Embryonic facial prominence (tissue), 1 donor: ENCODE measurements at regions not wholly inside any gene's neighbourhood (a gene's known extent, or its start where the extent isn't known, plus 50 kb on each side); places are given as distances from the start of the nearest gene placed in this dataset.

Experiments used
- DNase-seq: peaks from one replicate; pipeline ENCODE4 v3.0.0-alpha.2; 2016; ENCODE audit errors: extremely low spot score

- DNase-seq = no peak
These were observed 1193.7 kb upstream of the CDH18 start for GRCh38 chr5:21181609-21182125.

DNA sequence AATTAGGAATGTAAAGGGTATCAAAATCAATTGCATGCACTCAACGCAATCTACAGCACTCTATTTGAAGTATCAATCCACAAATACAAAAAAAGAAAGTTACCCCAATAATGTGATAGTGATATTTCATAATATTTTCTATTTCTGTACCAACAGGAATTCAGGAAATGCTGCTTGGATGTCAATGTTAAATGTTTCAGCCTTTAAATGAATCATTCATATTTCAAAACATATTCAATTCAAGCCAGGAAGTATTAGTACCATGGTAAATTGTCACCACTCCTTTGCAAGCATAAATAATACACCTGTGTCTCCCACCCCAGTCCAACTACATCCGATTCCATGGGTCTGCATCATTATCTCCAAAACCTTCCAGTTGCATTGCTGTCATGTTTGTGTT is 1185.5 kb upstream of the CDH18 start:
- no peak for DNase-seq

- no peak for DNase-seq
These were observed 1185.0 kb upstream of the CDH18 start for GRCh38 chr5:21173036-21173435.

- DNase-seq = no peak
These were observed 1183.0 kb upstream of the CDH18 start for GRCh38 chr5:21171038-21171437.

DNA sequence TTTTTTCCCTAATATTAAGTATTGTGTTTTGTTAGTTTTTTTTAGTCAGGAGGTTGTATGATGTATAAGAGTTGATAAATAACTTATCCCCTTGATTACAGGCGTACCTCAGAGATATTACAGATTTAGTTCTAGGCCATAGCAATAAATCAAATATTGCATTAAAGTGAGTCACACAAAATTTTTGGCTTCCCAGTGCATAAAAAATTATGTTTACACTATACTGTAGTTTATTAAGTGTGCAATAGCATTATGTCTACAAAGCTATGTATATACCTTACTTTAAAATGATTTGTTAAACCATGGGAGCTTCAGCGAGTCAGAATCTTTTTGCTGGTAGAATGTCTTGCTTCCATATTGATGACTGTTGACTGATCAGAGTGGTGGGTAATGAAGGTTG is 1180.6 kb upstream of the CDH18 start:
- no peak for DNase-seq

DNA sequence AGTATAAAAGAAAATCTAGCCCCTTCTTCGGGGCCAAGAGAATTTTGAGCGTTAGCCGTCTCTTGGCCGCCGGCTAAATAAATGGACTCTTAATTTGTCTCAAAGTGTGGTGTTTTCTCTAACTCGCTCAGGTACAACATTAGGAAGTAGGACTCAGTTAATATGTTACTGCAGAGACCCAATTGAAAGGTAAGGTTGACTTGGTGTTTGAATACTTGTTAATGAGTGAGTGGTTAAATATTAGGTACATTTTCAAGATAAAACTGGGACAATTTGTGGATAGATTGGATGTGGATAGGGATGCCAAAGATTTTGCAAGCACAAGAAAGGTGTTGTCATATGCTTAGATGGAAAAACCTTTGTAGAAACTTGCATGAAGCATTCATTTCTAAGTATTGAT is 1177.3 kb upstream of the CDH18 start:
- no peak for DNase-seq

GRCh38 chr5:21164425-21164824 is 1176.4 kb upstream of the CDH18 start:
- DNase-seq = no peak

GRCh38 chr5:21159510-21160059 is 1171.6 kb upstream of the CDH18 start:
- DNase-seq = no peak

- DNase-seq = no peak
These were observed 1166.5 kb upstream of the CDH18 start for GRCh38 chr5:21154526-21154925.

- no peak for DNase-seq
These were observed 1164.6 kb upstream of the CDH18 start for GRCh38 chr5:21152611-21153010.

DNA sequence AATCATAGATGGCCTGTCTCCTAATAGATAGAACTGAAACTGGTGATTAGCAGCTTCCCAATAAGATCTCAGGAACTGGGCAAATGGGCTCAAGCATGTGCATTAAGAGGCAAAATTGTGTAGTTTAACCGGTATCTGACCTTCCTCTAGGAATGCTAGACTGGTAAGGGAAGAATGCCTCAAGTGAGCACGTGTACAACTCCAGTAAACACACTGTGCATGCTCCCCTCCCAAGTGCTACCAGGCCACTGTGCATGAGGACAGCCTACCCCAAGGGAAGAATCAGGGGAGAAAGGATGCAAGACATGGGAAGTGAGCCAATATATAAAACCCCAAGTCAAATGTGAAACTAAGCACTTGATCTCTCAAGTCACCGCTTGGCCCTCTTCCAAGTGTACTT is 1157.4 kb upstream of the CDH18 start:
- no peak for DNase-seq

DNA sequence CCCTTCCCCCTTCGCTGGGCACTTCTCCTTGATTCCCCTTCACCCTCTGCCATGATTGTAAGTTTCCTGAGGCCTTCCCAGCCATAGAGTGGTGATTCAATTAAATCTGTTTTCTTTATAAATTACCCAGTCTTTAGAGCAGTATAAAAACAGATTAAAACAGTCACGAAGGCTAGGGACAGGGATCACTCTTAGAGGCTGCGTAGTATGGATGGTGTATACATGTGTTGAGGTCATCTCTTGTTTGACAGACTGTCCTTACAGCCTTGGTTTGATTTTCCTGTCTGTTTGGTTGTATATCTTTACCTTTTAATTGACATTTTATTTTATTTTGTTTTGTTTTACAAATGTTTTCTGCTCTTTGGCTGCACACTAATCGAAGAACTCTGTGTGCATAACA is 1155.7 kb upstream of the CDH18 start:
- no peak for DNase-seq

DNA sequence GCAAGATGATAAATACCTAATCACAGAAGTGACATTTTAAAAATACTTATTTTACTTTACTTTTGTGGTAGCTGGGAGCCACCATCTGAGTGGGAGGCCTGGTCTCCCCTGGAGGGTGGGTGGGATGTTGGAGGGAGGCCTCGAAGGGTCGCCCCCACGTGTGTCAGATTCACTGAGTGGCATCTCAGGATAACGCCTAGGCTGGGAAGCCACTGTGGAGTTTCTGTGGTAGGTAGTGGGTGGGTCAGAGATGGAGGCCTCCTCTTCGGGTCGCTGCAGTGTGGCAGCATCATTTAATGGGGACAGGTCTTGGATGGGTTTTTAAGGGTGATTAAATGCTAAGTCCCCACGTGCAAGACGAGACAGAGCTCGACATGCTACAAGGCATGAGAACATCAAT is 1154.8 kb upstream of the CDH18 start:
- DNase-seq = no peak

GRCh38 chr5:21140987-21141386 is 1153.0 kb upstream of the CDH18 start:
- no peak for DNase-seq

DNA sequence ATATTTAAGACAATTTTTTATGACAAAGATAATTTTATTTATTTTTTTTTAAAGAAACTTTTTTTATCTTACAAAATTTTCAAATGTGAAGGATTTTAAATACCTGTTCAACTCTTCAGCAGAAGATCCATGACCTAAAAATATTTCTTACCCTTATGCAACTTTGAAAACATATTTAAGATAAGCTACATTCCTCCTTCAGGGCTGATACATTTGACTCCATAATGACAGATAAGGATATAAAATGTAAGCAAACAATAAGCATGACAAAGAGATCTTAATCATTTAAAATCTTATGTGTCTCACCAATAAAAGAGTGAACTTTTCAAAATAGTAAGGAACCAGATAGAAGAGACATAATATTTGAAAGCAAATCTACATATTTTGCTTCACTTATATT is 1138.2 kb upstream of the CDH18 start:
- DNase-seq = no peak

- DNase-seq = no peak
These were observed 1137.4 kb upstream of the CDH18 start for GRCh38 chr5:21125238-21125983.

DNA sequence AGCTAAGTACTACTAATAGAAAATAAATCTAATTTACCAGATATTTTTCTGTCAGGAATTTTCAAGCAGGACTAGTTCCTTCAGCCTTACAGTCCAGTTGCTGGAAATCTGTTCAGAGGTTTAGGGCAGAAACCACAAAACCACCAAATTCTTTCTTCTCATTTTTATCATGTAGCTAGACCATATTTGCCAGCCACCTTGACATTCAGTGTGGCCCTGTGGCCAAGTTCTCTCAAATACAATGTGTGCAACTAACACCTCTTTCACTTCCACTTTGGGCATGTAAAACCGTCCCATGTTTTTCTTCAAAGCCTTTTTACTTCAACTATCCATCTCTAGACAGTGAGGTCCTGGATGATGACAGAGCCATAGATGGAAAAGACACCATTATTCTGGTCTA is 1133.2 kb upstream of the CDH18 start:
- no peak for DNase-seq

- DNase-seq = no peak
These were observed 1109.7 kb upstream of the CDH18 start for GRCh38 chr5:21097661-21098060.

DNA sequence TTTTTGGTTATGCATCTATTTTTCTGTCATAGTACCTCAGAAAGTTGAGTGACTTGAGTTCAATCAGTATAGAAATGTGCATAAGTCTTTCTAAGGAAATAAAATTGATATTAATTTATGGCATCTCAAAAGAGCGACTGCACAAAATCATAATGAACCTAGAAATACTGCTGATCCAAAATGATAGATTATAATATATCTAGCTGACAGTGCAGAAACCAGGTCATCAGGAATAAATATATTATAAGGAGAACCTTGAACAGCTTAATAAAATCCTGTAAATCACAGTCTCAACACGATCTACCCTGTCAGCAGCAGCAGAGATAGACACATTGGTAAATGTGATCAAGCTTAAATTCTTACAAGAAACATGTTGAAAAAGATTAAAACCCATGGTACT is 1106.6 kb upstream of the CDH18 start:
- no peak for DNase-seq

- DNase-seq = no peak
These were observed 1099.8 kb upstream of the CDH18 start for GRCh38 chr5:21087766-21088165.

- DNase-seq = no peak
These were observed 1097.8 kb upstream of the CDH18 start for GRCh38 chr5:21085791-21086190.

GRCh38 chr5:21071986-21072385 is 1084.0 kb upstream of the CDH18 start:
- no peak for DNase-seq

DNA sequence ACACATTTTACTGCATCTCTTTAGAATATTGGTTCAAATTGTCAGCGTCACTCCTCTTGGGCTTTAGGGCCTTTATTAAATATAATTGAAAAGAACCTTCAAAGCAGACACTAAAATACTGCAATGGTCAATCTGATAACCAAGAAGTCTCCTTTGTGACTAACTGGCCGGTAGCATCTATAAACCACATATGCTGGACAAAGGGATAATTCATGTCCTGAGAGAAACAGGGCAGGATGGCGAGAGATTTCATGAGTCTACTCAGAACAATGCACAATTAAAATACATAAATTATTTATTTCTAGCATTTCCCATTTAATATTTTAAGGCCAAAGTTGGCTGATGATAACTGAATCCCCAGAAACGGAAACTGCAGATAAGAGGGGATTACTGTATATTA is 1083.4 kb upstream of the CDH18 start:
- no peak for DNase-seq

DNA sequence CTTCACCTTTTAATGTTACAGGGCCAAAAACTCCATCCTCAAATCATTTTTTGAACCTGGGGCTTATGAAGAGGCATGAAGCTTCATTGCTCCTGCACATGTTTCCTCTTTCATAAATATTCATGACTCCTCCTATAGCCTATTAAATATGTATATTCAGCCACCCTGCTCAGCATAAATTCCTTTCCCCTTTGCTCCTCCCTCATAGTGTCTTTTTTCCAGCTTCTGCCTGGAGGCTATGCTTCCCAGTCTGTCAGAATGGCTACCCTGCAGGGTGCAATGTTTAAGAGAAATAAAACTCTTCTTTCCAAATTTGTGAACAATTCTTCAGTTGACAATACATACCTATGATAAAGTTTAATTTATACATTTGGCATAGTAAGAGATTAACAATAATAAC is 1082.9 kb upstream of the CDH18 start:
- DNase-seq = no peak
